ENCODE measurements at regions not wholly inside any gene's neighbourhood (a gene's known extent, or its start where the extent isn't known, plus 50 kb on each side); places are given as distances from the start of the nearest gene placed in this dataset.

- no peak overlapping the region for H3K27ac ChIP-seq
- no peaks in the 10 kb centered on the region for H3K4me1 ChIP-seq
- intact Hi-C loops (cut with DNase I; ENCODE audit: low total_unique reads) (no loop called here), in situ Hi-C loops (cut with MboI; ENCODE audit: low pct_ligation_motif_present in 1 of 4, low pct_unique_long_range_greater_than_20kb in 1 of 4, low sequenced_read_pairs in 3 of 4) (no loop called here)
- no peaks in the 10 kb centered on the region for H3K9me3 ChIP-seq
- TF ChIP-seq POLR2A (IDR thresholded peaks at IDR 0.05) (no peak), EP300 (IDR thresholded peaks at IDR 0.05; ENCODE audit: low read depth) (no peak), POLR2AphosphoS5 (IDR thresholded peaks at IDR 0.05) (no peak)
- TF ChIP-seq, protein P1, sequence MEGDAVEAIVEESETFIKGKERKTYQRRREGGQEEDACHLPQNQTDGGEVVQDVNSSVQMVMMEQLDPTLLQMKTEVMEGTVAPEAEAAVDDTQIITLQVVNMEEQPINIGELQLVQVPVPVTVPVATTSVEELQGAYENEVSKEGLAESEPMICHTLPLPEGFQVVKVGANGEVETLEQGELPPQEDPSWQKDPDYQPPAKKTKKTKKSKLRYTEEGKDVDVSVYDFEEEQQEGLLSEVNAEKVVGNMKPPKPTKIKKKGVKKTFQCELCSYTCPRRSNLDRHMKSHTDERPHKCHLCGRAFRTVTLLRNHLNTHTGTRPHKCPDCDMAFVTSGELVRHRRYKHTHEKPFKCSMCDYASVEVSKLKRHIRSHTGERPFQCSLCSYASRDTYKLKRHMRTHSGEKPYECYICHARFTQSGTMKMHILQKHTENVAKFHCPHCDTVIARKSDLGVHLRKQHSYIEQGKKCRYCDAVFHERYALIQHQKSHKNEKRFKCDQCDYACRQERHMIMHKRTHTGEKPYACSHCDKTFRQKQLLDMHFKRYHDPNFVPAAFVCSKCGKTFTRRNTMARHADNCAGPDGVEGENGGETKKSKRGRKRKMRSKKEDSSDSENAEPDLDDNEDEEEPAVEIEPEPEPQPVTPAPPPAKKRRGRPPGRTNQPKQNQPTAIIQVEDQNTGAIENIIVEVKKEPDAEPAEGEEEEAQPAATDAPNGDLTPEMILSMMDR (IDR thresholded peaks at IDR 0.05): no peak
- no peak for DNase-seq
- WGBS, 2 donors (ENCODE audit: low coverage in 1 of 2): 94 to 95% methylated on average over 2 of the region's 2 CpGs
- H3K27me3 ChIP-seq: no peaks in the 10 kb centered on the region
- no peak overlapping the region for H3K4me3 ChIP-seq
- no peaks in the 10 kb centered on the region for H3K36me3 ChIP-seq
Measured at GRCh38 chr5:21680641-21681040, 1172.5 kb downstream of the CDH12 start.

DNA sequence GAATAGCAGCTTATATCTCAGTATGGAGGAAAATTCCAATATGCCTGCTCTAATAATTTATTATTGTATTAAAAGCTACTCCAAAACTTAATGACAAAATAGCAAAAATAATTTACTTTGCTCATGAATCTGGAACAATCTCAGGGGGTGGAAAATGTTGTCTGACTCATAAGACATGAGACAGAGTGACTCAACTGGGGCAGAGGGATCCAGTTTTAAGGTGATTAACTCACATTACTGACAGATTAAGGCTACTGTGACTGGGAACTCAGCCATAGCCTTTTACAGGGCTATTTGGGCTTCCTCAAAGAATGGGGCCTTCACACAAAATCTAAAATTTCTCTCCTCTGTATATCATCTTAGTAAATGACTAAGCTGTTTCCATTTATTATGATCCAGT, 1172.9 kb downstream of the CDH12 start:
- DNase-seq: no peak
- intact Hi-C loops (cut with DNase I; ENCODE audit: low total_unique reads): no loop called here

DNA sequence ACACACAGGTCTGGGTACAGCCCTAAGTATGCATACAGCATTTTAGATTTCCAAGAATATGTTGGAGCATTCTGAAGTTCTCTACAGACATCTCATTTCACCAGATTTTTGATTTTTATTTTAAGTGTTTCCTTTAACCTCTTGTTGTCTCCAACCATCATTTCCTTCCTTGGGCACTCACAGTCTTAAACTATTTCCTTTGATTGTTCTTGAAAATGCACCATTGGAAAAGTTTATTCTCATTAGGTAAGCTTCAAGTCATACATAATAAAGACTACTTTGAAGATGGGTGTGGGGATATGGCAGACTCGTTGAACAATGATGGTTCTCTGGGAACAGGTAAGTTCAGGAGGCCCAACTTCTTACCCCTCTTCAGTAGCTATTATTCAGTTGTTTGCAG, 1174.6 kb downstream of the CDH12 start:
- Histone ChIP-seq H3K27ac (no peak overlapping the region), H3K4me3 (no peak overlapping the region), H3K27me3 (no peaks in the 10 kb centered on the region), H3K36me3 (no peaks in the 10 kb centered on the region), H3K9me3 (no peaks in the 10 kb centered on the region), H3K4me1 (no peaks in the 10 kb centered on the region)
- 47 to 63% methylated on average over 1 of the region's 1 CpG for WGBS, 2 donors (ENCODE audit: low coverage in 1 of 2)
- in situ Hi-C loops (cut with MboI; ENCODE audit: low pct_ligation_motif_present in 1 of 4, low pct_unique_long_range_greater_than_20kb in 1 of 4, low sequenced_read_pairs in 3 of 4): no loop called here
- TF ChIP-seq EP300 (IDR thresholded peaks at IDR 0.05; ENCODE audit: low read depth) (no peak), POLR2A (IDR thresholded peaks at IDR 0.05) (no peak), POLR2AphosphoS5 (IDR thresholded peaks at IDR 0.05) (no peak)
- TF ChIP-seq, protein P1 (IDR thresholded peaks at IDR 0.05): no peak
- intact Hi-C loops (cut with DNase I; ENCODE audit: low total_unique reads): no loop called here
- DNase-seq: no peak

More for the DNA sequence above, 1172.9 kb downstream of the CDH12 start:
- Histone ChIP-seq H3K4me1 (no peaks in the 10 kb centered on the region), H3K9me3 (no peaks in the 10 kb centered on the region), H3K27me3 (no peaks in the 10 kb centered on the region), H3K27ac (no peak overlapping the region), H3K4me3 (no peak overlapping the region), H3K36me3 (no peaks in the 10 kb centered on the region)
- in situ Hi-C loops (cut with MboI; ENCODE audit: low pct_ligation_motif_present in 1 of 4, low pct_unique_long_range_greater_than_20kb in 1 of 4, low sequenced_read_pairs in 3 of 4): no loop called here
- no peak for TF ChIP-seq POLR2A (IDR thresholded peaks at IDR 0.05)
- TF ChIP-seq EP300 (IDR thresholded peaks at IDR 0.05; ENCODE audit: low read depth): no peak
- TF ChIP-seq POLR2AphosphoS5 (IDR thresholded peaks at IDR 0.05): no peak
- TF ChIP-seq, protein P1 (IDR thresholded peaks at IDR 0.05): no peak

DNA sequence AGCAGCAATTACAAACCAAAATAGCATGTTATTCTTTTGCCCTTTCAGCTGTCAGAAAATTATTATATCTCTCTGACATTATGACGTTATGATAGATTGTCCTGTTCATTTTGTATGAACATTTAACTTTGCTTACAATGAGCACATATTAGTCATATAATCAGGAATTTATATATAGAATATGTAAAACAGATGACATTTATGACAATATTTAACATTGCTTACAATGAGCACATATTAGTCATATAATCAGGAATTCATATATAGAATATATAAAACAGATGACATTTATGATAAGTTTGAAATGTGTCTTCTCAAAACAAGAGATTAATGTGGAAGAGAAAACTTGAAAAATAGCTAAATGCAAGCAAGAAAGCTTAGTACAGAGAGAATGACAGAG, 1180.2 kb downstream of the CDH12 start:
- H3K4me3 ChIP-seq: no peak overlapping the region
- no peak overlapping the region for H3K27ac ChIP-seq
- 64 to 73% methylated on average over 1 of the region's 1 CpG for WGBS, 2 donors (ENCODE audit: low coverage in 1 of 2)
- DNase-seq: no peak
- no peaks in the 10 kb centered on the region for H3K27me3 ChIP-seq
- no peaks in the 10 kb centered on the region for H3K36me3 ChIP-seq
- H3K9me3 ChIP-seq: no peaks in the 10 kb centered on the region
- TF ChIP-seq, protein P1 (IDR thresholded peaks at IDR 0.05): no peak
- TF ChIP-seq POLR2A (IDR thresholded peaks at IDR 0.05) (no peak), EP300 (IDR thresholded peaks at IDR 0.05; ENCODE audit: low read depth) (no peak), POLR2AphosphoS5 (IDR thresholded peaks at IDR 0.05) (no peak)
- intact Hi-C loops (cut with DNase I; ENCODE audit: low total_unique reads): no loop called here
- in situ Hi-C loops (cut with MboI; ENCODE audit: low pct_ligation_motif_present in 1 of 4, low pct_unique_long_range_greater_than_20kb in 1 of 4, low sequenced_read_pairs in 3 of 4): no loop called here
- H3K4me1 ChIP-seq: no peaks in the 10 kb centered on the region

Data from transverse colon (tissue), 4 donors.